GM12875 (cell line): ENCODE measurements at regions not wholly inside any gene's neighbourhood (a gene's known extent, or its start where the extent isn't known, plus 50 kb on each side); places are given as distances from the start of the nearest gene placed in this dataset.
"Not testable (repeated sequence)": the region's sequence is repeated elsewhere in the genome, so short reads cannot be mapped to it uniquely, and the experiment has no call there.

Source experiments
- H3K4me3 ChIP-seq: one replicate; pipeline ENCODE4 v1.5.1; 2011; ENCODE audit warnings: low read depth, low read length, control low read depth
- TF ChIP-seq, protein P1 (sequence below): IDR thresholded peaks from 2 replicates; pipeline ENCODE4 v1.5.1; 2011; ENCODE audit warnings: low read depth, mild to moderate bottlenecking, control low read depth, inconsistent platforms, low read length, moderate library complexity, borderline replicate concordance; ENCODE audit not compliant: insufficient read depth

DNA sequence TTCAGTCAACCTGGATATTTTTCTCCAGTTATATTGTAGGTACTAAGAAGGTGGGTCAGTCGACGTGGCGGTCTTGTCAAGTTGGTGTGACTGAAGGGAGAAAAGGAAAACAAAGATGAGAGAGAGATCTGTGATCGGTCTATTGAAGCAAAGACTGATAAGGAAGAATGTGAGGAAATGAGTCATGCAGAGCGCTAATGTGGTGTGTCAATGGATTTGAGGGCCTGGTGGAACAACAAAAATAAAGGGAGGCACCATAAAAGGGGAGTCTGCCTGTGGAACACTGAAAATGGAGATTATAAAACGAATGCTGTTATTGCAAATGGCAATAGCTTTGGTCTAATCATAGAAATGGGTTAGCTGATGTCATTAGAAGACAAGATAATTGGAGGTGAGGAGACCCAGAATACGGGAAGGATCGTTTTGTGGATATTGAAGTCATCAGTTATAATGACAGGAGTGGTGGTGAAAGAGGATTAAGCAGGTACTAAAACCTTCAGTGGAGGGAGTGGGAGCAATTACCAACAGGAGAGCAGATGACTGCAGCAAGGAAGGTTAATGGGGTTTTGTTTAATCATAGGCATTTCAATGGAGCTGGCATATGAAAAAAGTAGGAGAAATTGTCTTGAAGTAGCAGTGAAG lies 599.1 kb upstream of the FSHR start:
- TF ChIP-seq, protein P1, sequence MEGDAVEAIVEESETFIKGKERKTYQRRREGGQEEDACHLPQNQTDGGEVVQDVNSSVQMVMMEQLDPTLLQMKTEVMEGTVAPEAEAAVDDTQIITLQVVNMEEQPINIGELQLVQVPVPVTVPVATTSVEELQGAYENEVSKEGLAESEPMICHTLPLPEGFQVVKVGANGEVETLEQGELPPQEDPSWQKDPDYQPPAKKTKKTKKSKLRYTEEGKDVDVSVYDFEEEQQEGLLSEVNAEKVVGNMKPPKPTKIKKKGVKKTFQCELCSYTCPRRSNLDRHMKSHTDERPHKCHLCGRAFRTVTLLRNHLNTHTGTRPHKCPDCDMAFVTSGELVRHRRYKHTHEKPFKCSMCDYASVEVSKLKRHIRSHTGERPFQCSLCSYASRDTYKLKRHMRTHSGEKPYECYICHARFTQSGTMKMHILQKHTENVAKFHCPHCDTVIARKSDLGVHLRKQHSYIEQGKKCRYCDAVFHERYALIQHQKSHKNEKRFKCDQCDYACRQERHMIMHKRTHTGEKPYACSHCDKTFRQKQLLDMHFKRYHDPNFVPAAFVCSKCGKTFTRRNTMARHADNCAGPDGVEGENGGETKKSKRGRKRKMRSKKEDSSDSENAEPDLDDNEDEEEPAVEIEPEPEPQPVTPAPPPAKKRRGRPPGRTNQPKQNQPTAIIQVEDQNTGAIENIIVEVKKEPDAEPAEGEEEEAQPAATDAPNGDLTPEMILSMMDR, result no peak
- no peak overlapping the region for H3K4me3 ChIP-seq

DNA sequence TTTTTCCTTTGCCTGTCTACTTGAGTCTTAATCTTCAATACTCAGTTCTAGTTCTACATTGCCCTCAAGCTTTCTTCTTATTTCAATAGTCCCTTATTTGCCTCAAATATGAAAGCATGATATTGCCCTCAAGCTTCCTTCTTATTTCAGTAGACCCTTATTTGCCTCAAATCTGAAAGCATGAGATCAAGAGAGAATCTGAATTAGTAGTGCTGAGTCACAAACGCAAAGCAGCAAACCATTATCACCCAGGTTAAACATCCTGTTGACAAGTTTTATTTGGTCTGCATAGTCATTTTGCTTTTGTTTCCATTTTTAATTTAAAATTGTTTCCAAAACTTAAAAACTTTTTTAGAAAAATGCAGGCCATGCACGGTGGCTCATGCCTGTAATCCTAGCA lies 583.3 kb upstream of the FSHR start:
- no peak overlapping the region for H3K4me3 ChIP-seq
- TF ChIP-seq, protein P1, result no peak

DNA sequence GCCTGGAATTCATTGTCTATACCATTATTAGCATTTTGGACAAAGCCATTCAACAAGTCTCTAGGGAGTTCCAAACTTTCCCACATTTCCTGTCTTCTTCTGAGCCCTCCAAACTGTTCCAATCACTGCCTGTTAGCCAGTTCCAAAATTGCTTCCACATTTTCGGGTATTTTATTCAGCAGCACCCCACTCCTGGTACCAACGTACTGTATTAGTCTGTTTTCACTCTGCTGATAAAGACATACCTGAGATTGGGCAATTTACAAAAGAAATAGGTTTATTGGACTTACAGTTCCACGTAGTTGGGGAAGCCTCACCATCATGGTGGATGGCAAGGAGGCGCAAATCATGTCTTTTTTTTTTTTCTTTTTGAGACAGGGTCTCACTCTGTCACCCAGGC lies 578.6 kb upstream of the FSHR start:
- not testable (repeated sequence) for H3K4me3 ChIP-seq

DNA sequence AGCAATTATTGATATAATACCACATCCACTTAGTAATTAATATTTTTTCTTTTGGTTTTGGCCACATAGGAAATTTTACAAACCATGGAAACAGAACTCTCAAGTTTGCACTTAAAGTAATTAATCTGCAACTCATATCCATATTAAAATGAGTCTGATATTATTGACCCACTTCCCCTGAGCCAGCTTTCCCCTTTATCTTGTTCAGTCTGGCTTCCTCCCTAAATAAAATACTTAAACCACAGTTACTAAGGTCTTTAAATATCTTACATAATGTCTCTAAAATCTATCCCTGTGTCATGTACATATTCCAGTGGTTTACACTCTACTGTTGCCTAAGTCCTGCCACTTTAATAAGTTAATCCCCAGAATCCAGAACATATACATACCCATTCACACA lies 564.9 kb upstream of the FSHR start:
- TF ChIP-seq, protein P1, result no peak
- no peak overlapping the region for H3K4me3 ChIP-seq

DNA sequence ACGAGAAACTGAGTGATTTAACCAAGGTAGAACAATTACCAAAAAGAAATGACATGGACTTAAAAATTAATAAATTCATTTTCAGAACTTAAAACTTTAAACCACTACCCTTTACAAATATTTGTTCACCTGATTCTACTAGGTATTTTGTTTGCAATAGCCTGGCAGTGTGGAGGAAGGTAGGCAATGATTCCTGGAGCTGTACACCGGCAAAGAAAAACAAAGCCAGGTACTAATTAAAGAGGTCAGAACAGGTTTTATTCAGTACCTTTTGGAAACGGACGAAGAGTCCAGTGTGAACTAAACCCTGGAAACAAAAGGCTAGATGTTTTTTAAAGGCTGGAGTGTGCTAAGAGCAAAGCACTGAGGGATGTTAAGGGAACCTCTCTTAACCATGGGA lies 561.3 kb upstream of the FSHR start:
- TF ChIP-seq, protein P1, result no peak
- no peak overlapping the region for H3K4me3 ChIP-seq

DNA sequence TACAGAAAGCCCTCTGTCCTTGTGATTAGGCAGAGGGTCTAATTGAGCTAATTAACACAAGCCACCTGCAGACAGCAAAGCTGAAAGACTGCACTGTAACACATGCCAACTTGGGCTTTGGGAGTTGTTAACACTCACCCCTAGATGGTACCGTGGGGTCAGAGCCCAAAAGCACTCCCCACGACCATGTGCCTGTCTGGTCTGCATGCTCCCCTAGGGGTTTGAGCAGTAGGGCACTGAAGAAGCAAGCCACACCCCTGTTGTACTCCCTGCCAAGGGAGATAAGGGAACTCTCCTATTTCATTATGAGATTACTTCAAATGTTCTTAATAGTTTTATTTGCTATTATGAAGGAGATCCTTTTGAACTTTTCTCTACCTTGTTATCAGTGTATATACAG lies 560.1 kb upstream of the FSHR start:
- TF ChIP-seq, protein P1, result no peak
- no peak overlapping the region for H3K4me3 ChIP-seq

DNA sequence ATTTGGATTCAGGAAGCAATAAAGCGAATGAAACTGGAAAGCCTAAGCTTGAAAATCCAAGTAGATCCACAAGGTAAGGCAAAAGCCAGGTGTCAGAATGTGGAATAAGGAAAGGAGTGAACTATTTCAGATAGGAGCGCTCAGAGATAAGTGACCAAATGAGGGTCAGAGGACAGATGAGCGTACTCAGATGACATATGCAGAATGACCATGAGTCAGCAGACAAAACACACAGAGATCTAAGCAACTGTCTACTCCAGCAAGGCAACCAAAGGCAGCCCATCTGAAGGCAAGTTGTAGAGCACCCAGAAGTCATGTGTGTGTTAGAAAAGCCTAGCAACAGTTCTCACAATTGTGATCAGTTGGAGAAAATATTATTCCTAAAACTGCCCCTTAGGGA lies 548.4 kb upstream of the FSHR start:
- H3K4me3 ChIP-seq, result no peak overlapping the region
- TF ChIP-seq, protein P1, result no peak

DNA sequence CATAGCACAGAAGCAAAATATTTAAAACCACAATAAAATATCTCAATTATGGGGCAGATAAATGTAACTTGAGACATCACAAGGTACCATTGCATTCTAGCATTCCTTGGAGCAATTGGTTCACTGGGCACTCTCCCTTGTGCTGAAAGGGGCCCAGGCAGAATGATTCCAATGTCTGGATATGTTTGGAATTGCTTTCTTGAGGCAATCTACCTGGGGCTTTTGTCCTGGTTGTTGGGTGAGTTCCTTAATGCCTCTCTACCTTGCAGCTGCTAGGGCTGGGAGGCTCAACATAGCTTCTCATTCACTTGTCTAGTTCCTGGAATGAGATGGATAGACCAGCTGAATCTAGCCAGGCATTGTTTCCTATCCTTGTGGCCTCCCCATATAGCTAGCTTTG lies 539.6 kb upstream of the FSHR start:
- TF ChIP-seq, protein P1, result no peak
- H3K4me3 ChIP-seq, result no peak overlapping the region

DNA sequence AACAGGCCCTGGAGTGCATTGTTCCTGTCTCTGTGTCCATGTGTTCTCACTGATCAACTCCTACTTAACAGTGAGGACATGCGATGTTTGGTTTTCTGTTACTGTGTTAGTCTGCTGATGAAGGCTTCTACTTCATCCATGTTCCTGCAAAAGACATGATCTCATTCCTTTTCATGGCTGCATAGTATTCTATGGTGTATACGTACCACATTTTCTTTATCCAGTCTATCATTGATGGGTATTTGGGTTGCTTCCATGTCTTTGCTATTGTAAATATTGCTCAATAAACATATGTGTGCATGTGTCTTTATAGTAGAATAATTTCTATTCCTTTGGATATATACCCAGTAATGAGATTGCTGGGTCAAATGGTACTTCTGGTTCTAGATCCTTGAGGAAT lies 537.7 kb upstream of the FSHR start:
- H3K4me3 ChIP-seq, result not testable (repeated sequence)
